ENCODE measurements at regions not wholly inside any gene's neighbourhood (a gene's known extent, or its start where the extent isn't known, plus 50 kb on each side); places are given as distances from the start of the nearest gene placed in this dataset.

- TF ChIP-seq, protein P1, sequence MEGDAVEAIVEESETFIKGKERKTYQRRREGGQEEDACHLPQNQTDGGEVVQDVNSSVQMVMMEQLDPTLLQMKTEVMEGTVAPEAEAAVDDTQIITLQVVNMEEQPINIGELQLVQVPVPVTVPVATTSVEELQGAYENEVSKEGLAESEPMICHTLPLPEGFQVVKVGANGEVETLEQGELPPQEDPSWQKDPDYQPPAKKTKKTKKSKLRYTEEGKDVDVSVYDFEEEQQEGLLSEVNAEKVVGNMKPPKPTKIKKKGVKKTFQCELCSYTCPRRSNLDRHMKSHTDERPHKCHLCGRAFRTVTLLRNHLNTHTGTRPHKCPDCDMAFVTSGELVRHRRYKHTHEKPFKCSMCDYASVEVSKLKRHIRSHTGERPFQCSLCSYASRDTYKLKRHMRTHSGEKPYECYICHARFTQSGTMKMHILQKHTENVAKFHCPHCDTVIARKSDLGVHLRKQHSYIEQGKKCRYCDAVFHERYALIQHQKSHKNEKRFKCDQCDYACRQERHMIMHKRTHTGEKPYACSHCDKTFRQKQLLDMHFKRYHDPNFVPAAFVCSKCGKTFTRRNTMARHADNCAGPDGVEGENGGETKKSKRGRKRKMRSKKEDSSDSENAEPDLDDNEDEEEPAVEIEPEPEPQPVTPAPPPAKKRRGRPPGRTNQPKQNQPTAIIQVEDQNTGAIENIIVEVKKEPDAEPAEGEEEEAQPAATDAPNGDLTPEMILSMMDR (IDR thresholded peaks at IDR 0.05; ENCODE audit: extremely low read depth, insufficient read depth, missing control alignments) = no peak
- in situ Hi-C loops (cut with MboI; ENCODE audit: low pct_unique_long_range_greater_than_20kb, low sequenced_read_pairs, unreplicated experiment) = no loop called here
- no peak for DNase-seq (ENCODE audit: low spot score)
These were observed 657.8 kb downstream of the SORCS1 start for GRCh38 chr10:106506526-106507283.

DNA sequence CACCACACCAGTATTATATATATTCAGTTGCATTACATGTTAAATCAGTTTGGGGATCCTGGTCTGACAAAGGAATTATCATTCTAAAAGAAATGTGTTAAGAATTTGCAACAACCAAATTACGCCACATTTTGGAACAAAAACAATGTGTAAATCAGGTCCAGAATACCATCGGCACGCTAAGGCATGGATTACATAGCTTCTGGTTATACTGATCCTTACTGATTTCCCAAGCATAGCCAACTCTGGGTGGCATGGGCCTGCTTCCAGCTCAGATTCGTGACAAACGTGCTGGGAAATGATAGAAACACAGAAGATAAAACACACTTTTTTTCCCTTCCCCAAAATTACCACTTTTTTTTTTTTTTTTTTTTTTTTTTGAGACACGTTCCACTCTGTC is 660.0 kb downstream of the SORCS1 start:
- in situ Hi-C loops (cut with MboI; ENCODE audit: low pct_unique_long_range_greater_than_20kb, low sequenced_read_pairs, unreplicated experiment) = no loop called here
- DNase-seq (ENCODE audit: low spot score) = no peak
- TF ChIP-seq, protein P1 (IDR thresholded peaks at IDR 0.05; ENCODE audit: extremely low read depth, insufficient read depth, missing control alignments) = no peak

DNA sequence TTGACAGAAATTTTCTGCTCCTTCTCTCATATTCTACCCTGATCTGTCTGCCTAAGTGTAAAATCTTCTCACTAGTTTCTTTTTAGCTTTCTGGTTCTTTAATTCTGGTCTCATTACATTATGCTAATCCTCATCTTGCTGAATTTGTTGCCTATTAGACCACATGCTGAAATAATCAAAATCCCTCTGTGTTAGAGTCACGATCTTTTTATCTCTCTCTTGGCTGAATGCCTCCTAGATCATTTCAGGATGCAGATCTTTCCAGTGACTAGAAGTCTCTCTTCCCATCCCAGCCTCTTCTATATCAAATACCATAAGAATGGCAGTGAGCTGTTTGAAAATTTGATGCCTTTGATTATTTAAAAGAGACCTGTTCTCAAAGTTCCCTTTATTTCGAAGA is 661.9 kb downstream of the SORCS1 start:
- DNase-seq (ENCODE audit: low spot score) = no peak
- TF ChIP-seq, protein P1 (IDR thresholded peaks at IDR 0.05; ENCODE audit: extremely low read depth, insufficient read depth, missing control alignments) = no peak
- in situ Hi-C loops (cut with MboI; ENCODE audit: low pct_unique_long_range_greater_than_20kb, low sequenced_read_pairs, unreplicated experiment) = no loop called here

- no peak for DNase-seq (ENCODE audit: low spot score)
- in situ Hi-C loops (cut with MboI; ENCODE audit: low pct_unique_long_range_greater_than_20kb, low sequenced_read_pairs, unreplicated experiment) = no loop called here
- TF ChIP-seq, protein P1 (IDR thresholded peaks at IDR 0.05; ENCODE audit: extremely low read depth, insufficient read depth, missing control alignments) = no peak
These were observed 663.5 kb downstream of the SORCS1 start for GRCh38 chr10:106500925-106501525.

GRCh38 chr10:106500041-106500924 is 664.2 kb downstream of the SORCS1 start:
- TF ChIP-seq, protein P1 (IDR thresholded peaks at IDR 0.05; ENCODE audit: extremely low read depth, insufficient read depth, missing control alignments) = no peak
- in situ Hi-C loops (cut with MboI; ENCODE audit: low pct_unique_long_range_greater_than_20kb, low sequenced_read_pairs, unreplicated experiment) = no loop called here
- no peak for DNase-seq (ENCODE audit: low spot score)

DNA sequence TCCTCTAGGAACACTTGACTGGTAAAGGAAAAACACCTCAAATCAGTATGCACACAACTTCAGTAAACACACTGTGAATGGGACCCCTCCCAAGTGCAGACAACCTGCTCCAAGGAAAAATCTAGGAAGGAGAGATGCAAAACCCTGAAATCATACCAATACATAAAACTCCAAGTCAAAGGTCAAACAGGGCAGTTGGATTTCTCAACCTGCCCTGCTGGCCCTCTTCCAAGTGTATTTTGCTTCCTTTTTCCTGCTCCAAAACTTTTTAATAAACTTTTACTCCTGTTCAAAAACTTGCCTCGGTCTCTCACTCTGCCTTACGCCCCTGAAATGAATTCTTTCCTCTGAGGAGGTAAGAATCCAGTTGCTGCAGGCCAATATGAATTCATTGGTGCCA is 665.1 kb downstream of the SORCS1 start:
- no peak for DNase-seq (ENCODE audit: low spot score)
- TF ChIP-seq, protein P1 (IDR thresholded peaks at IDR 0.05; ENCODE audit: extremely low read depth, insufficient read depth, missing control alignments) = no peak
- in situ Hi-C loops (cut with MboI; ENCODE audit: low pct_unique_long_range_greater_than_20kb, low sequenced_read_pairs, unreplicated experiment) = no loop called here

Measured in GM13977 (cell line).